MM.1S (cell line): ENCODE measurements at regions not wholly inside any gene's neighbourhood (a gene's known extent, or its start where the extent isn't known, plus 50 kb on each side); places are given as distances from the start of the nearest gene placed in this dataset.

Experiments
- DNase-seq: peaks from one replicate; pipeline ENCODE4 v3.0.0-alpha.2; 2015
- H2AFZ ChIP-seq: fragments of 300-600 bp; sonication (generic); 2 replicates; pipeline ENCODE4 v1.6.0; 2016; ENCODE audit warnings: antibody characterized with exemption, low read length
- H3F3A ChIP-seq: fragments of 300-600 bp; sonication (generic); 2 replicates; pipeline ENCODE4 v1.6.1; 2016; ENCODE audit warnings: mild to moderate bottlenecking, antibody characterized with exemption, low read length, moderate library complexity, mixed read lengths; ENCODE audit not compliant: insufficient read depth
- H3K27ac ChIP-seq: fragments of 300-600 bp; sonication (generic); 2 replicates; pipeline ENCODE4 v1.5.1; 2016; ENCODE audit warnings: mild to moderate bottlenecking, low read length
- H3K27me3 ChIP-seq: fragments of 300-600 bp; sonication (generic); replicated peaks from 2 replicates; pipeline ENCODE4 v1.6.0; 2016; ENCODE audit warnings: low read length; ENCODE audit not compliant: insufficient read depth
- H3K36me3 ChIP-seq: fragments of 300-600 bp; sonication (generic); replicated peaks from 2 replicates; pipeline ENCODE4 v1.6.1; 2016; ENCODE audit warnings: mild to moderate bottlenecking, low read length, mixed read lengths; ENCODE audit not compliant: insufficient read depth
- H3K4me1 ChIP-seq: fragments of 300-600 bp; sonication (generic); 2 replicates; pipeline ENCODE4 v1.6.1; 2016; ENCODE audit warnings: low read length, mixed read lengths
- H3K4me2 ChIP-seq: fragments of 300-600 bp; sonication (generic); 2 replicates; pipeline ENCODE4 v1.6.0; 2016; ENCODE audit warnings: low read depth, low read length
- H3K4me3 ChIP-seq: fragments of 300-600 bp; sonication (generic); 2 replicates; pipeline ENCODE4 v1.5.1; 2016; ENCODE audit warnings: low read length, mixed read lengths
- H3K79me2 ChIP-seq: fragments of 300-600 bp; sonication (generic); 2 replicates; pipeline ENCODE4 v1.6.1; 2016; ENCODE audit warnings: mixed run types, low read length, mixed read lengths
- H3K9ac ChIP-seq: fragments of 300-600 bp; sonication (generic); 2 replicates; pipeline ENCODE4 v1.6.1; 2016; ENCODE audit warnings: low read length, mixed read lengths
- H3K9me2 ChIP-seq: fragments of 300-600 bp; sonication (generic); replicated peaks from 2 replicates; pipeline ENCODE4 v1.6.1; 2016; ENCODE audit warnings: mild to moderate bottlenecking, low read length, mixed read lengths; ENCODE audit not compliant: insufficient read depth
- H3K9me3 ChIP-seq: fragments of 300-600 bp; sonication (generic); replicated peaks from 2 replicates; pipeline ENCODE4 v1.6.1; 2016; ENCODE audit warnings: mild to moderate bottlenecking, low read length, mixed read lengths; ENCODE audit not compliant: insufficient read depth
- H4K20me1 ChIP-seq: fragments of 300-600 bp; sonication (generic); 2 replicates; pipeline ENCODE4 v1.6.1; 2016; ENCODE audit warnings: mild to moderate bottlenecking, low read length, moderate library complexity, mixed read lengths; ENCODE audit not compliant: insufficient read depth
- EZH2 ChIP-seq: fragments of 300-600 bp; sonication (generic); optimal IDR thresholded peaks from 2 replicates; pipeline ENCODE3; 2017; ENCODE audit warnings: low read depth, mild to moderate bottlenecking, antibody characterized with exemption, low read length, mixed read lengths
- EZH2phosphoT487 ChIP-seq: fragments of 300-600 bp; sonication (generic); IDR thresholded peaks from 2 replicates; pipeline ENCODE4 v1.6.1; 2018; ENCODE audit warnings: antibody characterized with exemption, low read length
- TF ChIP-seq, protein P1 (sequence below): fragments of 300-600 bp; sonication (generic); IDR thresholded peaks from 2 replicates; pipeline ENCODE4 v1.5.1; 2016; ENCODE audit warnings: antibody characterized with exemption, low read length, mixed read lengths

DNA sequence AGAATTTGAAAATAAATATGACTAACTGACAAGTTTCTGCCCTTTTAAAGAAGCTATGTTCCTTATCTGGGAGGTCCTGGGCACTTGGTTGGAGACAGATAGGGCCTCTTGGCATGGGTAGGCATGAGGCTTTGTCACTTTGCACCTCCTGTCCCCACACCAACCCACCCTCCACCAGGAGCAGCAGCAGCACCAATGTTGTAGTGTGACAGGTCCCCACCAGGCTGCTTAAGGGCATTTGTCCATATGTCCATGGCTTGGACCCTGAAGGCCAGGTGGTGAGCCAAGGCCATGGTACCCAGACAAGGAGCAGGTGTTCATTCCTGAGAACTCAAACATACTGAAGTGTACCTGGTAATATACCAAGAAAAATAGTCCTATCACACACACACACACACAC is 629.1 kb downstream of the ACTR3B start:
- TF ChIP-seq EZH2phosphoT487 (no peak), EZH2 (no peak)
- TF ChIP-seq, protein P1, sequence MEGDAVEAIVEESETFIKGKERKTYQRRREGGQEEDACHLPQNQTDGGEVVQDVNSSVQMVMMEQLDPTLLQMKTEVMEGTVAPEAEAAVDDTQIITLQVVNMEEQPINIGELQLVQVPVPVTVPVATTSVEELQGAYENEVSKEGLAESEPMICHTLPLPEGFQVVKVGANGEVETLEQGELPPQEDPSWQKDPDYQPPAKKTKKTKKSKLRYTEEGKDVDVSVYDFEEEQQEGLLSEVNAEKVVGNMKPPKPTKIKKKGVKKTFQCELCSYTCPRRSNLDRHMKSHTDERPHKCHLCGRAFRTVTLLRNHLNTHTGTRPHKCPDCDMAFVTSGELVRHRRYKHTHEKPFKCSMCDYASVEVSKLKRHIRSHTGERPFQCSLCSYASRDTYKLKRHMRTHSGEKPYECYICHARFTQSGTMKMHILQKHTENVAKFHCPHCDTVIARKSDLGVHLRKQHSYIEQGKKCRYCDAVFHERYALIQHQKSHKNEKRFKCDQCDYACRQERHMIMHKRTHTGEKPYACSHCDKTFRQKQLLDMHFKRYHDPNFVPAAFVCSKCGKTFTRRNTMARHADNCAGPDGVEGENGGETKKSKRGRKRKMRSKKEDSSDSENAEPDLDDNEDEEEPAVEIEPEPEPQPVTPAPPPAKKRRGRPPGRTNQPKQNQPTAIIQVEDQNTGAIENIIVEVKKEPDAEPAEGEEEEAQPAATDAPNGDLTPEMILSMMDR = no peak
- no peak for DNase-seq
- H3K27ac ChIP-seq = no peak overlapping the region
- H3K9me3 ChIP-seq = no peaks in the 10 kb centered on the region
- no peaks in the 10 kb centered on the region for H4K20me1 ChIP-seq
- H2AFZ ChIP-seq = no peak overlapping the region
- H3K79me2 ChIP-seq = no peaks in the 10 kb centered on the region
- no peak overlapping the region for H3K4me3 ChIP-seq
- no peaks in the 10 kb centered on the region for H3K36me3 ChIP-seq
- no peaks in the 10 kb centered on the region for H3F3A ChIP-seq
- no peaks in the 10 kb centered on the region for H3K9me2 ChIP-seq
- no peaks in the 10 kb centered on the region for H3K27me3 ChIP-seq
- H3K4me1 ChIP-seq = no peaks in the 10 kb centered on the region
- H3K9ac ChIP-seq = no peak overlapping the region
- no peak overlapping the region for H3K4me2 ChIP-seq

DNA sequence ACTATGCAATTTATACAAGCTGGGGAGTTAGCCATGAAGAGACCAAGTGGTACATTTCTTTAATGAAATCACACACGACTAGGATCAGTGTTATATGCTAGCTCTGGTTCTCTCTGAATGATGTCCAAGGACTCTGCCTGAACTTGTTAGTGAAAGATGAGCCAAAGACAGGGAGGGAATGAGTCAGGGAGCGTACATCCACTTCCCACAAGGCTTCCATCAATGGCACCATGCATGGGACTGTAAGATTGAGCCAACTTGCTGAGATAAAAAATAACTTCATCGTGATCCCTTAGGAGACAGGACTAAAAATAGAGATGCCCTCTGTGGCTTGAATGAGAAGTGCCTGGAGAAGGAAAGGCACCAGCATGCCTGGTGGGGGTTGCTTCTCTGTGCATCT is 629.7 kb downstream of the ACTR3B start:
- Histone ChIP-seq H3K27ac (no peak overlapping the region), H4K20me1 (no peaks in the 10 kb centered on the region), H2AFZ (no peak overlapping the region), H3K79me2 (no peaks in the 10 kb centered on the region), H3K4me1 (no peaks in the 10 kb centered on the region), H3K9me3 (no peaks in the 10 kb centered on the region), H3K9ac (no peak overlapping the region), H3K27me3 (no peaks in the 10 kb centered on the region), H3K4me2 (no peak overlapping the region), H3K4me3 (no peak overlapping the region), H3K9me2 (no peaks in the 10 kb centered on the region), H3K36me3 (no peaks in the 10 kb centered on the region), H3F3A (no peaks in the 10 kb centered on the region)
- no peak for DNase-seq
- TF ChIP-seq EZH2 (no peak), EZH2phosphoT487 (no peak)
- TF ChIP-seq, protein P1 = no peak

DNA sequence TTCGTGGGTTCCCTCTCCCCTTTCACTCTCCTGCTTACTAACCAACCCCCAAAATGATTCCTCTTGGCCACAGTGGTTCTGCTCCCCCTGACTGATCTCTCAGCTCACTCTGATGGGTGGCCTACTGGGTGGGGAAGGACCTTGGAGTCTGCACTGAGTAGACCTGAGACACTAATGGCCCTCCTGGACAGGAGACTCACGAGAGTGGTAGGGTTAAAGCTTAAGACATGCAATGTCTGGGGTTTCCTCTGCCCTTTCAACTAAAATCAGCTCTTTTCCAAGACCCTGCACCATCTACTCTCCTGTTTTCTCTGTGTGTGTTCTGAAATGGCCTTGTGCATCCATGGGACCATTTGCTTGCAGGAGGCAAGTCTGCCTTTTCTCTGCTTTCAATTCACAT is 631.4 kb downstream of the ACTR3B start:
- H4K20me1 ChIP-seq = no peaks in the 10 kb centered on the region
- H2AFZ ChIP-seq = no peak overlapping the region
- H3K4me1 ChIP-seq = no peaks in the 10 kb centered on the region
- no peaks in the 10 kb centered on the region for H3K9me3 ChIP-seq
- no peak overlapping the region for H3K9ac ChIP-seq
- no peak overlapping the region for H3K4me3 ChIP-seq
- no peak for DNase-seq
- no peaks in the 10 kb centered on the region for H3K36me3 ChIP-seq
- H3K27me3 ChIP-seq = no peaks in the 10 kb centered on the region
- H3K79me2 ChIP-seq = no peaks in the 10 kb centered on the region
- no peak for TF ChIP-seq EZH2
- TF ChIP-seq, protein P1 = no peak
- no peak for TF ChIP-seq EZH2phosphoT487
- no peak overlapping the region for H3K4me2 ChIP-seq
- H3K9me2 ChIP-seq = no peaks in the 10 kb centered on the region
- H3F3A ChIP-seq = no peaks in the 10 kb centered on the region
- no peak overlapping the region for H3K27ac ChIP-seq

DNA sequence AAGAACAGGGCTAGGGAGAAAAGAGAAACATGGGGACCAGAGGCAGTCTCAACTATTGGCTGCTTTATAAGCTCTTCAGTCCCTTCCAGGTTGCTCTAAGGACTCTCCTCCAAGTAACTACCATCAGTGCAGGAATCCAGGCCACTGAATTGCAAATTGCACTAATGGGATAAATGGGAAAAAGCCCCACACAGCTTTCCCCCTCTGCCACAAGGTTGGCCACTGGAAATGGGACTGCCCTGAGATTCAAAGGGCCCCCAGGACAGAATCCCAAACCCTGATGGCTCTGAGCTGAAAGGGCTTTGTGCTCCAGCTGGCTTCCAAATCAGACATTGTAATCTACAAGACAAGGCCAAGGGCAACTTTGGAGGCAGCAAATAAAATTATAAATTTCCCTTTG is 633.2 kb downstream of the ACTR3B start:
- Histone ChIP-seq H3K4me3 (no peak overlapping the region), H3K27ac (no peak overlapping the region), H4K20me1 (no peaks in the 10 kb centered on the region), H3K79me2 (no peaks in the 10 kb centered on the region), H3K27me3 (no peaks in the 10 kb centered on the region), H3K9me2 (no peaks in the 10 kb centered on the region), H2AFZ (no peak overlapping the region), H3F3A (no peaks in the 10 kb centered on the region), H3K9ac (no peak overlapping the region), H3K9me3 (no peaks in the 10 kb centered on the region), H3K4me2 (no peak overlapping the region), H3K36me3 (no peaks in the 10 kb centered on the region), H3K4me1 (no peaks in the 10 kb centered on the region)
- DNase-seq = no peak
- TF ChIP-seq, protein P1 = no peak
- TF ChIP-seq EZH2 (no peak), EZH2phosphoT487 (no peak)
